Motor neuron (in vitro differentiated cells): ENCODE measurements at regions not wholly inside any gene's neighbourhood (a gene's known extent, or its start where the extent isn't known, plus 50 kb on each side); places are given as distances from the start of the nearest gene placed in this dataset.

Experiments
- ATAC-seq, 8 experiments: fragments of 200-7000 bp; cut with Tn5 transposase; replicated peaks in 6 of 8; 2 replicates each; pipeline ENCODE4 v1.8.0; 2021; ENCODE audit warnings: mild to moderate bottlenecking in 8 of 8, moderate library complexity in 8 of 8
- H3K27ac ChIP-seq, 2 donors: fragments of 250-450 bp; sonication (Bioruptor Pico); 2 replicates each; pipeline ENCODE4 v1.9.0; 2021; ENCODE audit warnings: antibody characterized with exemption in 2 of 2, mild to moderate bottlenecking in 2 of 2, moderate library complexity in 1 of 2
- H3K4me1 ChIP-seq, 2 donors: fragments of 250-450 bp; sonication (Bioruptor Pico); replicated peaks in 1 of 2; 2 replicates each; pipeline ENCODE4 v1.6.1; 2021; ENCODE audit warnings: antibody characterized with exemption in 2 of 2, mild to moderate bottlenecking in 2 of 2, moderate library complexity in 1 of 2
- H3K4me3 ChIP-seq, 5 donors: fragments of 250-450 bp; sonication (Bioruptor Pico); 2 replicates each; pipeline ENCODE4 v1.9.0; 2021; ENCODE audit warnings: antibody characterized with exemption in 5 of 5, mild to moderate bottlenecking in 5 of 5, moderate library complexity in 4 of 5
- WGBS, 10 experiments: fragments of 450-650 bp; shearing (Covaris generic); methylation state at CpG; one replicate each; pipeline ENCODE4 v1.0.0; 2022; 5-methylcytosine and 5-hydroxymethylcytosine counted together
- in situ Hi-C, 9 experiments: fragments of 400-800 bp; cut with MboI; loops; one replicate each; pipeline ENCODE4 v1.15.0; 2021; ENCODE audit warnings: low sequenced_read_pairs in 9 of 9, low pct_unique_long_range_greater_than_20kb in 2 of 9; ENCODE audit not compliant: unreplicated experiment in 9 of 9

GRCh38 chr7:24227068-24227467, 56.9 kb upstream of the NPY start:
- Histone ChIP-seq H3K4me3 (no peak overlapping the region), H3K4me1 (peaks cover 2 to 8% of the 10 kb centered on the region in 2 donors), H3K27ac (no peak overlapping the region)
- WGBS, 10 experiments, result 17 to 87% (median 59%) methylated on average over 2 to 3 of the region's 3 CpGs; no CpG with 5 or more reads in 6 of the 10 experiments
- ATAC-seq, result no peak
- in situ Hi-C loops, result no loop called here

- WGBS, 10 experiments, result 20 to 100% (median 60%) methylated on average over 1 to 6 of the region's 8 CpGs
- peak in 1 of 8 experiments; percentile 59 for ATAC-seq
- in situ Hi-C loops, result no loop called here
Observed at GRCh38 chr7:24227603-24228359, 56.2 kb upstream of the NPY start.

GRCh38 chr7:24229481-24230226, 54.3 kb upstream of the NPY start:
- Histone ChIP-seq H3K4me3 (no peak overlapping the region), H3K27ac (no peak overlapping the region), H3K4me1 (peaks cover 2 to 8% of the 10 kb centered on the region in 2 donors)
- in situ Hi-C loops, result no loop called here
- ATAC-seq, result no peak
- 0 to 100% (median 73%) methylated on average over 1 to 8 of the region's 9 CpGs for WGBS, 10 experiments

More at GRCh38 chr7:24227603-24228359, 56.2 kb upstream of the NPY start:
- H3K4me1 ChIP-seq, result peaks cover 2 to 8% of the 10 kb centered on the region in 2 donors
- H3K4me3 ChIP-seq, result no peak overlapping the region
- H3K27ac ChIP-seq, result no peak overlapping the region

GRCh38 chr7:24231493-24231892, 52.5 kb upstream of the NPY start:
- no peak for ATAC-seq
- in situ Hi-C loops, result no loop called here
- Histone ChIP-seq H3K27ac (no peak overlapping the region), H3K4me3 (no peak overlapping the region), H3K4me1 (peaks cover 2 to 8% of the 10 kb centered on the region in 2 donors)

GRCh38 chr7:24233386-24233785, 50.6 kb upstream of the NPY start:
- Histone ChIP-seq H3K4me3 (no peak overlapping the region), H3K4me1 (peaks cover 0 to 4% of the 10 kb centered on the region in 2 donors), H3K27ac (no peak overlapping the region)
- ATAC-seq, result no peak
- in situ Hi-C loops, result no loop called here
- WGBS, 10 experiments, result 0 to 100% (median 55%) methylated on average over 1 to 2 of the region's 2 CpGs; no CpG with 5 or more reads in 3 of the 10 experiments
